PFSK-1 (cell line): ENCODE measurements at regions not wholly inside any gene's neighbourhood (a gene's known extent, or its start where the extent isn't known, plus 50 kb on each side); places are given as distances from the start of the nearest gene placed in this dataset.

Experiments used
- FOXP2 ChIP-seq: optimal IDR thresholded peaks from 2 replicates; pipeline ENCODE3; 2011; ENCODE audit warnings: borderline replicate concordance, control low read depth, inconsistent platforms; ENCODE audit not compliant: insufficient read depth; ENCODE audit errors: extremely low read length, extremely low read depth
- POLR2AphosphoS5 ChIP-seq: IDR thresholded peaks from 2 replicates; pipeline ENCODE4 v1.6.1; 2012; ENCODE audit warnings: low read depth, mild to moderate bottlenecking, control low read depth, low read length, moderate library complexity
- SIN3A ChIP-seq: IDR thresholded peaks from 2 replicates; pipeline ENCODE4 v1.6.1; 2012; ENCODE audit warnings: mild to moderate bottlenecking, low read length, moderate library complexity, borderline replicate concordance; ENCODE audit not compliant: insufficient read depth
- TAF1 ChIP-seq: IDR thresholded peaks from 2 replicates; pipeline ENCODE4 v1.6.1; 2012; ENCODE audit warnings: low read length, control low read depth, borderline replicate concordance; ENCODE audit not compliant: insufficient read depth
- TF ChIP-seq, protein P1 (sequence below), 2 experiments: IDR thresholded peaks; 2 replicates each; pipeline versions ENCODE4 v1.6.1 to v1.8.0; 2011 to 2012; ENCODE audit warnings: low read depth in 2 of 2, low read length in 2 of 2, control low read depth in 1 of 2, inconsistent platforms in 1 of 2, mild to moderate bottlenecking in 1 of 2, moderate library complexity in 1 of 2; ENCODE audit not compliant: insufficient read depth in 1 of 2

- TF ChIP-seq, protein P1, sequence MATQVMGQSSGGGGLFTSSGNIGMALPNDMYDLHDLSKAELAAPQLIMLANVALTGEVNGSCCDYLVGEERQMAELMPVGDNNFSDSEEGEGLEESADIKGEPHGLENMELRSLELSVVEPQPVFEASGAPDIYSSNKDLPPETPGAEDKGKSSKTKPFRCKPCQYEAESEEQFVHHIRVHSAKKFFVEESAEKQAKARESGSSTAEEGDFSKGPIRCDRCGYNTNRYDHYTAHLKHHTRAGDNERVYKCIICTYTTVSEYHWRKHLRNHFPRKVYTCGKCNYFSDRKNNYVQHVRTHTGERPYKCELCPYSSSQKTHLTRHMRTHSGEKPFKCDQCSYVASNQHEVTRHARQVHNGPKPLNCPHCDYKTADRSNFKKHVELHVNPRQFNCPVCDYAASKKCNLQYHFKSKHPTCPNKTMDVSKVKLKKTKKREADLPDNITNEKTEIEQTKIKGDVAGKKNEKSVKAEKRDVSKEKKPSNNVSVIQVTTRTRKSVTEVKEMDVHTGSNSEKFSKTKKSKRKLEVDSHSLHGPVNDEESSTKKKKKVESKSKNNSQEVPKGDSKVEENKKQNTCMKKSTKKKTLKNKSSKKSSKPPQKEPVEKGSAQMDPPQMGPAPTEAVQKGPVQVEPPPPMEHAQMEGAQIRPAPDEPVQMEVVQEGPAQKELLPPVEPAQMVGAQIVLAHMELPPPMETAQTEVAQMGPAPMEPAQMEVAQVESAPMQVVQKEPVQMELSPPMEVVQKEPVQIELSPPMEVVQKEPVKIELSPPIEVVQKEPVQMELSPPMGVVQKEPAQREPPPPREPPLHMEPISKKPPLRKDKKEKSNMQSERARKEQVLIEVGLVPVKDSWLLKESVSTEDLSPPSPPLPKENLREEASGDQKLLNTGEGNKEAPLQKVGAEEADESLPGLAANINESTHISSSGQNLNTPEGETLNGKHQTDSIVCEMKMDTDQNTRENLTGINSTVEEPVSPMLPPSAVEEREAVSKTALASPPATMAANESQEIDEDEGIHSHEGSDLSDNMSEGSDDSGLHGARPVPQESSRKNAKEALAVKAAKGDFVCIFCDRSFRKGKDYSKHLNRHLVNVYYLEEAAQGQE (IDR thresholded peaks at IDR 0.05; ENCODE audit: insufficient read depth in 1 of 2, low read depth in 2 of 2, low read length in 2 of 2), result no peak
- TF ChIP-seq FOXP2 (no peak), SIN3A (no peak), TAF1 (no peak), POLR2AphosphoS5 (no peak)
Observed at GRCh38 chr2:83991992-83992391, 467.1 kb downstream of the SUCLG1 start.

DNA sequence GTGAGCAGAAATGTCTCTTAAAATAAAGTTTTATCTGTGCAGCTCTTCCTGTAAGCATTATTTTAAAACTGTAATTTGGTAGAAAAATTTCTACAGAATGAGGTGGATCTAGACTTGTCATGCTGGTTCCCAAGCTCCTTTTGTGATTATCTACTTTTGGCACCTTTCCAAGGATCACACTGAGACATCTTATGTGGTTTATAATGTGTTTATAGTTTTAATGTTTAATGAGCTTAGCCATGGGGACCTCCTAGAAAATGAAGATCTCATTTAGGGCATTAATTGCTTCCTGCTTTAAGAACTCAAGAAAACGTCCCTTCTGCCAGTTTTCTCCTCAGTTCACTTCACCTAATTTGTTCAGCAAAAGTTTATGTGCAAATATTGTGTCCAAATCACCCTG is 468.4 kb downstream of the SUCLG1 start:
- TF ChIP-seq FOXP2 (no peak), POLR2AphosphoS5 (no peak)
- TF ChIP-seq, protein P1 (IDR thresholded peaks at IDR 0.05; ENCODE audit: insufficient read depth in 1 of 2, low read depth in 2 of 2, low read length in 2 of 2), result no peak

DNA sequence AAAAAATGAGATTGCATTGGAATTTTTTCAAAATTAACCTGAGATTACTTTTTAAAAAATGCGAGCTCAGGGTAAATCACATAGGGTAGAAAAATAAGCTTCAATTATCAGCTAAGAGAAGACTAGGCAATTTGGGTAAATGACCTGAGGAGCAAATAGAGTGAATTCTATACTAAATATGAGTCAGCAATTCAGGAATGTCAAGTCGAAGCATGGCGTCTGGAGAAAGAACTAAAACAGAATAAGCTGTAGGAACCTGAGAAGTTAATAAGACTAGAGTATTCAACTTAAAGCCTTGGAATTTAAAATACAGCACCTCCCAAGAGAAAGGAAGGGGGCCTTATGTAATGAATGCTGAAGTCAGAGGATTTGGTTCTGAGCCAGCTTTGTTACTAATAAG is 487.0 kb downstream of the SUCLG1 start:
- TF ChIP-seq FOXP2 (no peak), SIN3A (no peak), TAF1 (no peak), POLR2AphosphoS5 (no peak)
- TF ChIP-seq, protein P1 (IDR thresholded peaks at IDR 0.05; ENCODE audit: insufficient read depth in 1 of 2, low read depth in 2 of 2, low read length in 2 of 2), result no peak

DNA sequence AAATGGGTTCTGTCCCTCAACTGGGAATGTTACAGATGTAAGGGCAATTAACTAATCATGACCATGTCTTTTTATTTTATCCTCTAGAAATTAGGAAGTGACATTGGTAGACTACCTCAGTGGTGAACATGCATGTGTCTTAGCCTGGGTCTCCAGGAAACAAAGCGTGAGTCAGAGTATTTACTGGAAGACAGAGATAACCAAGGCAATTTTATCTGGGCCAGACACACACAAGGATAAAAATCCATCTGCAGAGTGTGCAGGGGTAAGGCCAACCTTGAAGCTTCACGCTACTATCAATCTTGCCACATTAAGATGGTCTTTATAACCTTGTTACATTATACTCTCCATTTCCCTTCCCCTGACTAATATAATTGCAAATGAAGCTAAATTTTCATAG is 487.5 kb downstream of the SUCLG1 start:
- TF ChIP-seq SIN3A, result no peak
- no peak for TF ChIP-seq POLR2AphosphoS5
- TF ChIP-seq, protein P1 (IDR thresholded peaks at IDR 0.05; ENCODE audit: insufficient read depth in 1 of 2, low read depth in 2 of 2, low read length in 2 of 2), result no peak
- TF ChIP-seq FOXP2, result no peak
- TF ChIP-seq TAF1, result no peak

GRCh38 chr2:83970217-83970929 is 488.7 kb downstream of the SUCLG1 start:
- TF ChIP-seq FOXP2 (no peak), POLR2AphosphoS5 (no peak), SIN3A (no peak), TAF1 (no peak)
